Endothelial cell of umbilical vein (primary cell): ENCODE measurements at regions not wholly inside any gene's neighbourhood (a gene's known extent, or its start where the extent isn't known, plus 50 kb on each side); places are given as distances from the start of the nearest gene placed in this dataset.

Experiments
- BruUV-seq: library from RNA; stranded (reverse); fragments of 400-500 nt; replicated peaks from 2 replicates; lab custom pipeline; 2021; lab: Mats Ljungman, UMichigan
- CTCF ChIA-PET: fragments of 300-600, 350-600 bp; sonication (Branson Sonifier 250); formaldehyde crosslinking; loops from one replicate; lab custom pipeline; 2021; ENCODE audit warnings: antibody characterized with exemption, inconsistent platforms; lab: Charles Lee
- POLR2A ChIA-PET: fragments of 300-600, 350-600 bp; sonication (Branson Sonifier 250); formaldehyde crosslinking; loops from one replicate; lab custom pipeline; 2021; ENCODE audit warnings: antibody characterized with exemption, inconsistent platforms; lab: Charles Lee
- DNase-seq: peaks from one replicate; pipeline ENCODE4 v3.0.0-alpha.2; 2011; ENCODE audit warnings: low read depth, low spot score
- FAIRE-seq: peaks from 2 replicates; lab custom pipeline; 2011; peaks lifted over from hg19 to GRCh38; lab: Jason Lieb, UNC
- H2AFZ ChIP-seq: 2 replicates; pipeline ENCODE4 v1.6.0; 2012; ENCODE audit warnings: low read depth, low read length, control low read depth, inconsistent platforms
- H3K27ac ChIP-seq: 2 replicates; pipeline ENCODE4 v1.5.1; 2011; ENCODE audit warnings: low read depth, mild to moderate bottlenecking, control low read depth, low read length, moderate library complexity; ENCODE audit not compliant: insufficient read depth
- H3K27me3 ChIP-seq, 2 experiments: 2 replicates each; pipeline versions ENCODE4 v1.6.0 to v1.6.1; 2011; ENCODE audit warnings: low read length in 2 of 2, mixed read lengths in 1 of 2; ENCODE audit not compliant: control insufficient read depth in 2 of 2, insufficient read depth in 2 of 2
- H3K36me3 ChIP-seq, 2 experiments: 2 replicates in 1 of 2; 3 replicates in 1 of 2; pipeline ENCODE4 v1.5.1; 2011; ENCODE audit warnings: low read length in 2 of 2, mild to moderate bottlenecking in 1 of 2, moderate library complexity in 1 of 2; ENCODE audit not compliant: control insufficient read depth in 2 of 2, insufficient read depth in 2 of 2; ENCODE audit errors: extremely low read depth in 1 of 2
- H3K4me1 ChIP-seq: 3 replicates; pipeline ENCODE4 v1.5.1; 2011; ENCODE audit warnings: mild to moderate bottlenecking, low read length; ENCODE audit not compliant: control insufficient read depth, insufficient read depth; ENCODE audit errors: extremely low read depth
- H3K4me2 ChIP-seq: 2 replicates; pipeline ENCODE4 v1.6.1; 2011; ENCODE audit warnings: low read length, control low read depth, mixed read lengths; ENCODE audit not compliant: insufficient read depth
- H3K4me3 ChIP-seq, 3 experiments: fragments of 200-600 bp in 1 of 3; sonication (generic), shearing (Covaris generic) in 1 of 3; replicated peaks in 1 of 3; 2 replicates each; pipeline ENCODE4 v1.5.1; 2011 to 2016; ENCODE audit warnings: control low read depth in 3 of 3, low read length in 3 of 3, mild to moderate bottlenecking in 2 of 3, inconsistent platforms in 1 of 3, low read depth in 1 of 3, moderate library complexity in 1 of 3; ENCODE audit not compliant: insufficient read depth in 1 of 3
- H3K79me2 ChIP-seq: 2 replicates; pipeline ENCODE4 v1.6.0; 2012; ENCODE audit warnings: low read length, inconsistent platforms; ENCODE audit not compliant: control insufficient read depth, insufficient read depth
- H3K9ac ChIP-seq: replicated peaks from 2 replicates; pipeline ENCODE3; 2011; ENCODE audit warnings: low read length, control low read depth; ENCODE audit not compliant: insufficient read depth; ENCODE audit errors: extremely low read depth
- H3K9me1 ChIP-seq: replicated peaks from 3 replicates; pipeline ENCODE4 v1.6.0; 2011; ENCODE audit warnings: mild to moderate bottlenecking, low read length; ENCODE audit not compliant: control insufficient read depth, insufficient read depth; ENCODE audit errors: extremely low read depth
- H3K9me3 ChIP-seq: replicated peaks from 2 replicates; pipeline ENCODE4 v1.5.1; 2012; ENCODE audit warnings: low read length, inconsistent platforms; ENCODE audit not compliant: control insufficient read depth, insufficient read depth
- H4K20me1 ChIP-seq: replicated peaks from 2 replicates; pipeline ENCODE3; 2011; ENCODE audit warnings: mild to moderate bottlenecking, low read length; ENCODE audit not compliant: control insufficient read depth, insufficient read depth; ENCODE audit errors: extremely low read depth
- EZH2 ChIP-seq: IDR thresholded peaks from 2 replicates; pipeline ENCODE4 v1.6.1; 2012; ENCODE audit warnings: borderline replicate concordance, low read depth, mild to moderate bottlenecking, moderate library complexity, low read length, inconsistent platforms; ENCODE audit not compliant: severe bottlenecking
- FOS ChIP-seq: IDR thresholded peaks from 2 replicates; pipeline ENCODE4 v1.6.1; 2011; ENCODE audit warnings: mild to moderate bottlenecking, low read length, moderate library complexity, borderline replicate concordance; ENCODE audit not compliant: insufficient read depth
- GATA2 ChIP-seq: IDR thresholded peaks from 2 replicates; pipeline ENCODE4 v1.7.0; 2011; ENCODE audit warnings: low read depth, mild to moderate bottlenecking, moderate library complexity, mixed read lengths, low read length; ENCODE audit not compliant: insufficient read length, insufficient read depth
- JUN ChIP-seq: IDR thresholded peaks from 2 replicates; pipeline ENCODE4 v1.6.1; 2011; ENCODE audit warnings: borderline replicate concordance, low read depth; ENCODE audit not compliant: insufficient read length, insufficient read depth
- MYC ChIP-seq: IDR thresholded peaks from one replicate; pipeline ENCODE4 v1.6.1; 2011; ENCODE audit warnings: mild to moderate bottlenecking, low read depth, low read length
- POLR2A ChIP-seq: IDR thresholded peaks from 2 replicates; pipeline ENCODE4 v1.6.1; 2012; ENCODE audit warnings: low read depth, mild to moderate bottlenecking, control low read depth, low read length
- POLR2AphosphoS5 ChIP-seq: IDR thresholded peaks from 2 replicates; pipeline ENCODE4 v1.6.1; 2012; ENCODE audit warnings: low read depth, mild to moderate bottlenecking, control low read depth, low read length, moderate library complexity; ENCODE audit not compliant: insufficient read depth
- dilution Hi-C: fragments of 300-500 bp; cut with MboI; formaldehyde crosslinking; loops from one replicate; pipeline ENCODE4 v1.15.0; 2019; ENCODE audit warnings: low sequenced_read_pairs; ENCODE audit not compliant: extremely low pct_ligation_motif_present
- intact Hi-C: fragments of 100-400 bp; cut with micrococcal nuclease; formaldehyde crosslinking; loops from one replicate; pipeline ENCODE4 v1.10.0; 2022
- TF ChIP-seq, protein P1 (sequence below), 2 donors: IDR thresholded peaks; 1 replicate in 1 of 2; 2 replicates in 1 of 2; pipeline ENCODE4 v1.5.1; 2011; ENCODE audit warnings: low read length in 2 of 2, mild to moderate bottlenecking in 2 of 2, moderate library complexity in 2 of 2, control low read depth in 1 of 2, inconsistent platforms in 1 of 2, low read depth in 1 of 2; ENCODE audit not compliant: insufficient read depth in 1 of 2; ENCODE audit errors: extremely low read depth in 1 of 2
- TF ChIP-seq, protein P2 (sequence below): IDR thresholded peaks from 2 replicates; pipeline ENCODE4 v1.6.1; 2011; ENCODE audit not compliant: insufficient read depth, insufficient read length

DNA sequence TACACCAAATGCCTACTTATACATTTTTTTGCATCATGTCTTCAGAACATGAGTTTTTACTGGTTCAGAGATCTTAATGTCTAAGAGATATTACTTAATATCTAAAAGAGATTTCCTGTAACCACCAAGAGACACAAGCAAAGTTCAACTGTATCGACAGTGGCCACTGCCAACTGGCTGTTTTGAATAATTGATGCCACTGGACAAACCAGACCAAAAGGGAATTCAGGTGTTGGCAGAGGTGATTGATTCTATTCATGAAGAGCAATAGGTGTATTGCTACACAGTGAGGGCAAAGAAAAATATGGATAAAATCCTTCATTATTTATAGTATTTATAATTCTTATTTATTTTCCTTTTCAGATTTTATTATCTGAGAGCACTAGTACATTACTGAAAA is 58.5 kb upstream of the ANKRD17 start:
- Histone ChIP-seq H3K4me2 (no peak overlapping the region), H3K27me3 (peaks cover 0 to 4% of the 10 kb centered on the region in 2 experiments), H3K9me3 (no peaks in the 10 kb centered on the region), H4K20me1 (no peaks in the 10 kb centered on the region), H3K36me3 (no peaks in the 10 kb centered on the region), H3K79me2 (no peaks in the 10 kb centered on the region), H2AFZ (no peak overlapping the region), H3K27ac (no peak overlapping the region), H3K9ac (no peak overlapping the region), H3K4me1 (no peaks in the 10 kb centered on the region), H3K9me1 (no peaks in the 10 kb centered on the region), H3K4me3 (no peak overlapping the region)
- DNase-seq = no peak
- intact Hi-C loops (no loop called here), dilution Hi-C loops (no loop called here)
- BruUV-seq = no TSS peak
- no peak for TF ChIP-seq POLR2AphosphoS5
- CTCF ChIA-PET = no interaction called here
- POLR2A ChIA-PET = no interaction called here
- FAIRE-seq = no peak

DNA sequence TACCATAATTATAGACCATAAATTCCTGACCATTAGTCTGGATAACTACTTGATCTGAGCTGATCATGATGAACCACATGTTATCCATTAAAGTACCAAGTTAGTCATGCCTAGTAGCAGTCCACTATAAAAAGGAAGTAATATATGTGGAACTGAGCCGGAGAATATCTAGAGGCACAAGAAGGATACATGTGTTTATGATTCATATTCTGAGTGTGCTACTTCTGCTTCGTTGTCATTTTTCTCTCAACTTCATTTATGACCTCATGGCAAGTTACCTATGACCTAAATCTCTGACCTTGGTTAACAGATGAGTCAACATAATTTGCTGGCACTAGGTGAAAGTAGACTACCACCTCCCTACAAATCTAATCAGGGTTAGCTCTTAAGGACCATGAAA is 56.5 kb upstream of the ANKRD17 start:
- ChIA-PET CTCF (interaction anchor here (0.8 to 3.4 kb wide), 2 partner anchors 131 to 820 kb away, joined by 3 to 18 read pairs; no protein-coding TSS in a partner anchor), POLR2A (no interaction called here)
- Histone ChIP-seq H3K79me2 (no peaks in the 10 kb centered on the region), H3K9me3 (no peaks in the 10 kb centered on the region), H3K9me1 (no peaks in the 10 kb centered on the region), H4K20me1 (no peaks in the 10 kb centered on the region), H2AFZ (no peak overlapping the region), H3K27me3 (peaks cover 0 to 4% of the 10 kb centered on the region in 2 experiments), H3K4me2 (no peak overlapping the region), H3K4me1 (peaks cover 2% of the 10 kb centered on the region), H3K4me3 (no peak overlapping the region), H3K36me3 (no peaks in the 10 kb centered on the region), H3K9ac (no peak overlapping the region), H3K27ac (no peak overlapping the region)
- no peak for DNase-seq
- BruUV-seq = no TSS peak
- TF ChIP-seq POLR2AphosphoS5 (no peak), EZH2 (no peak), POLR2A (no peak), MYC (no peak), JUN (no peak), FOS (no peak), GATA2 (no peak)
- TF ChIP-seq, protein P1, sequence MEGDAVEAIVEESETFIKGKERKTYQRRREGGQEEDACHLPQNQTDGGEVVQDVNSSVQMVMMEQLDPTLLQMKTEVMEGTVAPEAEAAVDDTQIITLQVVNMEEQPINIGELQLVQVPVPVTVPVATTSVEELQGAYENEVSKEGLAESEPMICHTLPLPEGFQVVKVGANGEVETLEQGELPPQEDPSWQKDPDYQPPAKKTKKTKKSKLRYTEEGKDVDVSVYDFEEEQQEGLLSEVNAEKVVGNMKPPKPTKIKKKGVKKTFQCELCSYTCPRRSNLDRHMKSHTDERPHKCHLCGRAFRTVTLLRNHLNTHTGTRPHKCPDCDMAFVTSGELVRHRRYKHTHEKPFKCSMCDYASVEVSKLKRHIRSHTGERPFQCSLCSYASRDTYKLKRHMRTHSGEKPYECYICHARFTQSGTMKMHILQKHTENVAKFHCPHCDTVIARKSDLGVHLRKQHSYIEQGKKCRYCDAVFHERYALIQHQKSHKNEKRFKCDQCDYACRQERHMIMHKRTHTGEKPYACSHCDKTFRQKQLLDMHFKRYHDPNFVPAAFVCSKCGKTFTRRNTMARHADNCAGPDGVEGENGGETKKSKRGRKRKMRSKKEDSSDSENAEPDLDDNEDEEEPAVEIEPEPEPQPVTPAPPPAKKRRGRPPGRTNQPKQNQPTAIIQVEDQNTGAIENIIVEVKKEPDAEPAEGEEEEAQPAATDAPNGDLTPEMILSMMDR (IDR thresholded peaks at IDR 0.05; ENCODE audit: extremely low read depth in 1 of 2, insufficient read depth in 1 of 2, low read depth in 1 of 2, low read length in 2 of 2) = no peak
- TF ChIP-seq, protein P2, sequence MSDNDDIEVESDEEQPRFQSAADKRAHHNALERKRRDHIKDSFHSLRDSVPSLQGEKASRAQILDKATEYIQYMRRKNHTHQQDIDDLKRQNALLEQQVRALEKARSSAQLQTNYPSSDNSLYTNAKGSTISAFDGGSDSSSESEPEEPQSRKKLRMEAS = no peak
- dilution Hi-C loops = no loop called here
- no peak for FAIRE-seq
- intact Hi-C loops = no loop called here
